Stomach (tissue), 4 donors: ENCODE measurements at regions not wholly inside any gene's neighbourhood (a gene's known extent, or its start where the extent isn't known, plus 50 kb on each side); places are given as distances from the start of the nearest gene placed in this dataset.

Source experiments
- CTCF ChIP-seq, 7 experiments: fragments of 450-650 bp in 4 of 7; fragments of 200-600 bp in 3 of 7; sonication (generic) in 3 of 7; IDR thresholded peaks; one replicate each; pipeline ENCODE4 v1.5.1; 2016 to 2019; ENCODE audit warnings: antibody characterized with exemption in 7 of 7, control low read depth in 2 of 7, mild to moderate bottlenecking in 1 of 7
- EP300 ChIP-seq: sonication (generic); formaldehyde crosslinking; IDR thresholded peaks from one replicate; pipeline ENCODE4 v1.6.1; 2017; ENCODE audit warnings: antibody characterized with exemption
- POLR2A ChIP-seq, 4 donors: fragments of 450-650 bp; IDR thresholded peaks; one replicate each; pipeline ENCODE4 v1.6.1; 2016; ENCODE audit warnings: antibody characterized with exemption in 4 of 4, control low read depth in 2 of 4, mild to moderate bottlenecking in 1 of 4, moderate library complexity in 1 of 4
- POLR2AphosphoS5 ChIP-seq, 3 donors: sonication (generic); formaldehyde crosslinking; IDR thresholded peaks; one replicate each; pipeline ENCODE4 v1.6.1; 2016; ENCODE audit warnings: antibody characterized with exemption in 3 of 3

GRCh38 chr2:188850786-188851185, 123.4 kb upstream of the COL3A1 start:
- TF ChIP-seq POLR2AphosphoS5 (IDR thresholded peaks at IDR 0.05) (no peak), CTCF (IDR thresholded peaks at IDR 0.05) (no peak), POLR2A (IDR thresholded peaks at IDR 0.05) (no peak), EP300 (no peak)
